ENCODE measurements at regions not wholly inside any gene's neighbourhood (a gene's known extent, or its start where the extent isn't known, plus 50 kb on each side); places are given as distances from the start of the nearest gene placed in this dataset.
"Not testable (repeated sequence)": the region's sequence is repeated elsewhere in the genome, so short reads cannot be mapped to it uniquely, and the experiment has no call there.

- no peak for DNase-seq (ENCODE audit: low read depth, low spot score)
- H3K4me3 ChIP-seq (ENCODE audit: low read length), result no peak overlapping the region
Observed at GRCh38 chr17:14622615-14623101, 321.8 kb downstream of the HS3ST3B1 start.

DNA sequence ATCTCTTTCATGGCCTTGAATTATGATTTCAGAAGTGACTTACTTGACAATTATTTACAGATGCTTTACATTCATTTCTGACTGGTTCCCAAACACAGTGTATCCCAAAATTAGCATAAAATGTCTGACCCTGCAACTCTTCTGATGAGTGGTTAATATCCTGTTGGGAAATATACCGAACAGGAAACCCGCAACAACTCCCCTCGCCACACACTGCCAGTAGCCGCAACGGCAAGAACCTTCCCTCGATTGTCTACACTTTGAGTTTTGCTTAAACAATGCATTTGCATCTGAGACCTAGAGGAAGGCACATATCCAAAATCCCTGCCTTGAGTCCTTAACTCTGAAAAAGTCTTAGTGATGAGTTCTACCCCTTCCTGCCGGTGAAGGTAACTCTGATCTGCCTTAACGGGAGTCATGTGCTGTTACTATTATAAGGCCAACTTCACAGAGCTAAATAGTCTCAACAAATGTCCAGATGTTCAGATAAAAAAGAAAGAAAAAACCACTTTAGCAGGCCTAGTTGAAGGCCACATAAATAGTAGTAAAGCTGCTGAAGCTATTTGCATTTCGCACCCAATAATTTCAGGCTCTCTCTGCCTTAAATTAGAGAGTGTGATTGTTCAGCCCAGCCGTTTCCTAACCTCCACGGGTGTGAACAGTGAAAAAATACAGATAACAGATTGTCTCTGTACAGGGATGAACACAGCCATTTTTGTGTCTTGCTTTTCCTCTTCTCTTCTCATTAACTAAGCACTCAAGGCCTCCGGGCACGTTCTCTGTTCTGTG, 321.1 kb downstream of the HS3ST3B1 start:
- H3K4me3 ChIP-seq (ENCODE audit: low read length), result no peak overlapping the region
- no peak for DNase-seq (ENCODE audit: low read depth, low spot score)

- no peak overlapping the region for H3K4me3 ChIP-seq (ENCODE audit: low read length)
- DNase-seq (ENCODE audit: low read depth, low spot score), result no peak
Observed at GRCh38 chr17:14619821-14620220, 318.9 kb downstream of the HS3ST3B1 start.

- no peak overlapping the region for H3K4me3 ChIP-seq (ENCODE audit: low read length)
- no peak for DNase-seq (ENCODE audit: low read depth, low spot score)
Observed at GRCh38 chr17:14616528-14616927, 315.6 kb downstream of the HS3ST3B1 start.

DNA sequence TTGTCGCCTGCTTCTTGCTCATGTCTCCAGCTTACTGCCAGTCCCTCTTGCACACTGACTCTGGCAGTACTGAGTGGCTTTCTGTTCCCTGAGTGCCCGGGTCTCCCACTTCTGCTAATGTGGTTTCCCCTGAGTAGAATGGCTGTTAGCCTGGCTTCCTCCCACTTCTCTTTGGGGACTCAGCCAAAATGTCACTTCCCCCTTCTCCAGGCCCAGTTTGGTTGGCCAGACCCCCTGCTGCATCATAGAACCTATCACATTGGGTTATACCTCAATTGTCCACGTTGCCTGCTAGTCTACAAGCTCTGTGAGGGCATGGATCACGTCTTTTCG, 304.4 kb downstream of the HS3ST3B1 start:
- H3K4me3 ChIP-seq (ENCODE audit: low read length), result no peak overlapping the region
- no peak for DNase-seq (ENCODE audit: low read depth, low spot score)

- DNase-seq (ENCODE audit: low read depth, low spot score), result no peak
- H3K4me3 ChIP-seq (ENCODE audit: low read length), result no peak overlapping the region
Observed at GRCh38 chr17:14604591-14605266, 303.8 kb downstream of the HS3ST3B1 start.

- no peak overlapping the region for H3K4me3 ChIP-seq (ENCODE audit: low read length)
- DNase-seq (ENCODE audit: low read depth, low spot score), result peak; percentile 12
Observed at GRCh38 chr17:14596224-14596623, 295.3 kb downstream of the HS3ST3B1 start.

GRCh38 chr17:14595656-14596055, 294.8 kb downstream of the HS3ST3B1 start:
- no peak overlapping the region for H3K4me3 ChIP-seq (ENCODE audit: low read length)
- DNase-seq (ENCODE audit: low read depth, low spot score), result no peak

GRCh38 chr17:14594690-14595089, 293.8 kb downstream of the HS3ST3B1 start:
- no peak for DNase-seq (ENCODE audit: low read depth, low spot score)
- H3K4me3 ChIP-seq (ENCODE audit: low read length), result no peak overlapping the region

- H3K4me3 ChIP-seq (ENCODE audit: low read length), result no peak overlapping the region
- DNase-seq (ENCODE audit: low read depth, low spot score), result no peak
Observed at GRCh38 chr17:14593956-14594355, 293.1 kb downstream of the HS3ST3B1 start.

- no peak overlapping the region for H3K4me3 ChIP-seq (ENCODE audit: low read length)
- DNase-seq (ENCODE audit: low read depth, low spot score), result no peak
Observed at GRCh38 chr17:14590459-14591250, 289.8 kb downstream of the HS3ST3B1 start.

DNA sequence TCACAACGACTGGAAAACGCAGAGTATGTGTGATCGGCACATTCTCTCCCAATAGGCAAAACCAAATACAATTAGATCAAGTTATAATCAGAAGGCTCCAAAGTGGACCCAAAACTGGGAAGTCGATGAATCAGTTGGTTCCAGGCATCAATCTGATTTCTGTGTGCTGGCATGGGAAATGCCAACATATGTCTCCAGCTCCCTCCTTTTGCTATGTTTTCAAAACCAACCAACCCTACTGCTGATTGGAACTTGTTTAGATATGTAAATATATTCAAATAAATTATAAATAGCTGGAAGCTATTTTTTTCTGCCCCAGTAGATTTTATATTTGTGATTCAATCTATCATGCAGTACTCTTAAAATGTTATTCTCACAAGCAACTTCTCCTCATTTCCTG, 284.2 kb downstream of the HS3ST3B1 start:
- DNase-seq (ENCODE audit: low read depth, low spot score), result no peak
- H3K4me3 ChIP-seq (ENCODE audit: low read length), result no peak overlapping the region

- no peak overlapping the region for H3K4me3 ChIP-seq (ENCODE audit: low read length)
- no peak for DNase-seq (ENCODE audit: low read depth, low spot score)
Observed at GRCh38 chr17:14582996-14583395, 282.1 kb downstream of the HS3ST3B1 start.

- no peak overlapping the region for H3K4me3 ChIP-seq (ENCODE audit: low read length)
- DNase-seq (ENCODE audit: low read depth, low spot score), result no peak
Observed at GRCh38 chr17:14581186-14581830, 280.4 kb downstream of the HS3ST3B1 start.

GRCh38 chr17:14580499-14580898, 279.6 kb downstream of the HS3ST3B1 start:
- no peak for DNase-seq (ENCODE audit: low read depth, low spot score)
- H3K4me3 ChIP-seq (ENCODE audit: low read length), result no peak overlapping the region

DNA sequence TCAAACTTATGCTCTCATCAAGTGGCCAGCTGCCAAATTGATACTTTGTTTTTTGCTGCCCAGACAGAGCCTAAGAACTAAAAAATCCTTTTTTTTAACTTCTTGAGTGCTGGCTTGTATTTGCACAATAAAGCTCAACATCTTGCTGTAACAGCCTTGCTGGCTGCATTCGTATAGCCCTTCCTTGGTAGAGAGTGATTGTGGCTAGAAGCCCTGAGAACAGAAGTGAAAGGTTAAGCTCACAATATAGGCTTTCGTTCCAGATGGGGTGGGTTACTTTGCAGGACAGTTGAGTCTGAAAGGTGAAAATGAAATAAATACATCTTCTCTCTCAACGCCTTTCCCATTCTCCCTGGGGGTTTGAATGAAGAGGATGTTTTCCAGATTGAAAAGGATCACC, 278.8 kb downstream of the HS3ST3B1 start:
- DNase-seq (ENCODE audit: low read depth, low spot score), result no peak
- no peak overlapping the region for H3K4me3 ChIP-seq (ENCODE audit: low read length)

DNA sequence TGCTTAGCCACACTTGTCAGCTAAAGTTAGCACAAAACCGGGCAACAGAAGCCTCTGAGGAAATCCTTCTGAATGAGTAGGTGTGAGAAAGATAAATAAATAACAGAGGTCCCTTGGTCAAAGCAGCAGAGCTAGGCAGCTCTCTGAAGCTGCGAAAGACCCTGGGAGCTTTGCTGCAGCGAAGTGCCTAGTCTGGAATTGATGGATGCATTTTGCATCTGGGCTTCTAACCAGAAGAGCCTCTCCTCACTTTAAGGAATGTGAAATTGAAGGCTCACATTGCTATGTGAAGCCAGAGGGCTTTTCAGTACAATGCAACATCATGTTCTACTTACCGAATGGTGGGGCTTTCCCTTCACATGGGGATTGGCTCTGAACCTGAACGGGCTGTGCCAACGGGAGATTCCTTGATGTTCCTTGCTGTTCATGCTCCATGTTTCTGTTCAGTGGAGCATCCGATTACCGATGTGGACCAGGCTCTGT, 274.6 kb downstream of the HS3ST3B1 start:
- no peak for DNase-seq (ENCODE audit: low read depth, low spot score)
- no peak overlapping the region for H3K4me3 ChIP-seq (ENCODE audit: low read length)

- H3K4me3 ChIP-seq (ENCODE audit: low read length); DNase-seq (ENCODE audit: low read depth, low spot score): not testable (repeated sequence)
Observed at GRCh38 chr17:14560325-14560724, 259.4 kb downstream of the HS3ST3B1 start.
